Hepatocyte (in vitro differentiated cells): ENCODE measurements at regions not wholly inside any gene's neighbourhood (a gene's known extent, or its start where the extent isn't known, plus 50 kb on each side); places are given as distances from the start of the nearest gene placed in this dataset.

Source experiments
- DNase-seq: peaks from one replicate; pipeline ENCODE4 v3.0.0-alpha.2; 2016; ENCODE audit warnings: low spot score
- H2AFZ ChIP-seq: fragments of 200-600 bp; sonication (generic); 2 replicates; pipeline ENCODE4 v1.6.0; 2016; ENCODE audit warnings: antibody characterized with exemption, mild to moderate bottlenecking
- H3K27ac ChIP-seq: fragments of 200-600 bp; sonication (generic); 2 replicates; pipeline ENCODE4 v1.5.1; 2016; ENCODE audit warnings: mild to moderate bottlenecking
- H3K27me3 ChIP-seq: fragments of 200-600 bp; sonication (generic); 2 replicates; pipeline ENCODE4 v1.6.1; 2016
- H3K36me3 ChIP-seq: fragments of 200-600 bp; sonication (generic); replicated peaks from 2 replicates; pipeline ENCODE4 v1.5.1; 2016; ENCODE audit warnings: low read depth; ENCODE audit not compliant: insufficient read depth
- H3K4me1 ChIP-seq: fragments of 200-600 bp; sonication (generic); 2 replicates; pipeline ENCODE4 v1.5.1; 2016; ENCODE audit warnings: mild to moderate bottlenecking, moderate library complexity; ENCODE audit not compliant: insufficient read depth
- H3K4me2 ChIP-seq: fragments of 200-600 bp; sonication (generic); 2 replicates; pipeline ENCODE4 v1.6.0; 2016
- H3K4me3 ChIP-seq: fragments of 200-600 bp; sonication (generic); 2 replicates; pipeline ENCODE4 v1.5.1; 2016; ENCODE audit warnings: mild to moderate bottlenecking
- H3K79me2 ChIP-seq: fragments of 200-600 bp; sonication (generic); 2 replicates; pipeline ENCODE4 v1.6.0; 2017; ENCODE audit warnings: mild to moderate bottlenecking
- H3K9me2 ChIP-seq: fragments of 200-600 bp; sonication (generic); replicated peaks from 2 replicates; pipeline ENCODE4 v1.6.0; 2017; ENCODE audit warnings: mild to moderate bottlenecking; ENCODE audit not compliant: insufficient read depth
- H3K9me3 ChIP-seq: fragments of 200-600 bp; sonication (generic); 2 replicates; pipeline ENCODE4 v1.5.1; 2016; ENCODE audit warnings: low read depth, mild to moderate bottlenecking
- H4K20me1 ChIP-seq: fragments of 200-600 bp; sonication (generic); 2 replicates; pipeline ENCODE4 v1.6.0; 2016; ENCODE audit warnings: mild to moderate bottlenecking; ENCODE audit not compliant: insufficient read depth, poor library complexity, severe bottlenecking
- EZH2 ChIP-seq: fragments of 200-600 bp; sonication (generic); IDR thresholded peaks from 2 replicates; pipeline ENCODE4 v1.6.1; 2016; ENCODE audit warnings: antibody characterized with exemption, mild to moderate bottlenecking, borderline replicate concordance
- EZH2phosphoT487 ChIP-seq: fragments of 200-600 bp; sonication (generic); IDR thresholded peaks from one replicate; pipeline ENCODE4 v1.6.1; 2018; ENCODE audit warnings: antibody characterized with exemption, mild to moderate bottlenecking, low read depth, moderate library complexity; ENCODE audit not compliant: unreplicated experiment, severe bottlenecking
- WGBS: methylation state at CpG from one replicate; pipeline ENCODE4 v1.1.6; 2016; ENCODE audit warnings: low lambda C conversion rate; ENCODE audit errors: missing lambda C conversion rate; 5-methylcytosine and 5-hydroxymethylcytosine counted together
- TF ChIP-seq, protein P1 (sequence below): fragments of 200-600 bp; sonication (generic); IDR thresholded peaks from 2 replicates; pipeline ENCODE4 v1.5.1; 2016; ENCODE audit warnings: antibody characterized with exemption, mild to moderate bottlenecking; ENCODE audit not compliant: poor library complexity

DNA sequence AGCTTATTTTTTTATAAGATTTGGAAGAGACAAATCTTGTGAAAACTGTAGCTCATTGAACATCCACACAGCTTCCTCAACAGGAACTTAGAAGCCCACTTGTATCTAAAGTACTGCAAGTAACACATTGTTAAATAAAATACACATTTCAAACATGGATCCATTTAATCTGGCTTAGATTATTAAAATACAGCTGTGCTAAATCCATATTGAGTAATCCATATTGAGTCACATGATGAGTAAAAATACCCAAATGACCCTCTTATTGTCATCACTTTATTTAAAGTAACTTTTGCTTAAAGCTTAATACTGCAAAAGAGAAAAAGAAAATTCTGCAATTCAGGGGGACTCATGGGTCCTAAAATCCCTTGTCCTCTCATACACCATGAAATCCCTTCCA, 133.3 kb downstream of the OSR1 start:
- H3K4me2 ChIP-seq = no peak overlapping the region
- no peak for DNase-seq
- no peaks in the 10 kb centered on the region for H3K79me2 ChIP-seq
- no peak overlapping the region for H2AFZ ChIP-seq
- H3K9me3 ChIP-seq = no peaks in the 10 kb centered on the region
- H3K4me3 ChIP-seq = no peak overlapping the region
- no peak overlapping the region for H3K27ac ChIP-seq
- no peaks in the 10 kb centered on the region for H3K9me2 ChIP-seq
- H4K20me1 ChIP-seq = no peaks in the 10 kb centered on the region
- no peaks in the 10 kb centered on the region for H3K27me3 ChIP-seq
- no peaks in the 10 kb centered on the region for H3K36me3 ChIP-seq
- H3K4me1 ChIP-seq = peaks cover 7% of the 10 kb centered on the region
- TF ChIP-seq, protein P1, sequence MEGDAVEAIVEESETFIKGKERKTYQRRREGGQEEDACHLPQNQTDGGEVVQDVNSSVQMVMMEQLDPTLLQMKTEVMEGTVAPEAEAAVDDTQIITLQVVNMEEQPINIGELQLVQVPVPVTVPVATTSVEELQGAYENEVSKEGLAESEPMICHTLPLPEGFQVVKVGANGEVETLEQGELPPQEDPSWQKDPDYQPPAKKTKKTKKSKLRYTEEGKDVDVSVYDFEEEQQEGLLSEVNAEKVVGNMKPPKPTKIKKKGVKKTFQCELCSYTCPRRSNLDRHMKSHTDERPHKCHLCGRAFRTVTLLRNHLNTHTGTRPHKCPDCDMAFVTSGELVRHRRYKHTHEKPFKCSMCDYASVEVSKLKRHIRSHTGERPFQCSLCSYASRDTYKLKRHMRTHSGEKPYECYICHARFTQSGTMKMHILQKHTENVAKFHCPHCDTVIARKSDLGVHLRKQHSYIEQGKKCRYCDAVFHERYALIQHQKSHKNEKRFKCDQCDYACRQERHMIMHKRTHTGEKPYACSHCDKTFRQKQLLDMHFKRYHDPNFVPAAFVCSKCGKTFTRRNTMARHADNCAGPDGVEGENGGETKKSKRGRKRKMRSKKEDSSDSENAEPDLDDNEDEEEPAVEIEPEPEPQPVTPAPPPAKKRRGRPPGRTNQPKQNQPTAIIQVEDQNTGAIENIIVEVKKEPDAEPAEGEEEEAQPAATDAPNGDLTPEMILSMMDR = no peak
- TF ChIP-seq EZH2 (no peak), EZH2phosphoT487 (no peak)

DNA sequence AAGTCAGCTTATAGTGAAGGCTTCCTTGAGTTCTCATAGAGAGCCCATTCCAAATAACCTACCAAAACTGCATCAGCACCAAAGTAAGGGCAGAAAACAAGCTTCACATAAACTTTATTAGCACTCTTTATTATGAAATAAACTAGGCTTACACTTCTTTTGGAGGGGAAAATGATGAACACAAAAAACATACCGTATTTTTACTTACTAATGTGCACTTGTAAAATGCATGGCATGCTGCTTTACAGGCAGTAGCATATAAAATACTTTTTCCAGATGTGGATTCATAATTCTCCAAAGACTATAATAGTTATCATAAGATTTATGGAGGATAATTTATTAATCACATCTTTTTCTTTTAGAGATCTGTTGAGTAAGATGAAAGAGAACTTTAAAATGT, 133.9 kb downstream of the OSR1 start:
- H3K36me3 ChIP-seq = no peaks in the 10 kb centered on the region
- no peak for DNase-seq
- H3K4me2 ChIP-seq = no peak overlapping the region
- no peaks in the 10 kb centered on the region for H3K79me2 ChIP-seq
- H3K4me1 ChIP-seq = peaks cover 7% of the 10 kb centered on the region
- H4K20me1 ChIP-seq = no peaks in the 10 kb centered on the region
- no peak for TF ChIP-seq EZH2phosphoT487
- no peak for TF ChIP-seq EZH2
- TF ChIP-seq, protein P1 = no peak
- H3K4me3 ChIP-seq = no peak overlapping the region
- no peak overlapping the region for H3K27ac ChIP-seq
- H2AFZ ChIP-seq = no peak overlapping the region
- no peaks in the 10 kb centered on the region for H3K27me3 ChIP-seq
- H3K9me2 ChIP-seq = no peaks in the 10 kb centered on the region
- H3K9me3 ChIP-seq = no peaks in the 10 kb centered on the region
- WGBS = 66% methylated on average over 1 of the region's 1 CpG

GRCh38 chr2:19224011-19224410, 134.4 kb downstream of the OSR1 start:
- Histone ChIP-seq H3K9me3 (no peaks in the 10 kb centered on the region), H4K20me1 (no peaks in the 10 kb centered on the region), H3K36me3 (no peaks in the 10 kb centered on the region), H3K4me2 (peak overlapping the region; percentile 17), H3K4me1 (peaks cover 7% of the 10 kb centered on the region), H3K9me2 (no peaks in the 10 kb centered on the region), H3K4me3 (no peak overlapping the region), H3K79me2 (no peaks in the 10 kb centered on the region), H3K27ac (no peak overlapping the region), H2AFZ (no peak overlapping the region), H3K27me3 (no peaks in the 10 kb centered on the region)
- TF ChIP-seq EZH2 = no peak
- no peak for TF ChIP-seq EZH2phosphoT487
- no peak for DNase-seq
- 66% methylated on average over 5 of the region's 5 CpGs for WGBS

DNA sequence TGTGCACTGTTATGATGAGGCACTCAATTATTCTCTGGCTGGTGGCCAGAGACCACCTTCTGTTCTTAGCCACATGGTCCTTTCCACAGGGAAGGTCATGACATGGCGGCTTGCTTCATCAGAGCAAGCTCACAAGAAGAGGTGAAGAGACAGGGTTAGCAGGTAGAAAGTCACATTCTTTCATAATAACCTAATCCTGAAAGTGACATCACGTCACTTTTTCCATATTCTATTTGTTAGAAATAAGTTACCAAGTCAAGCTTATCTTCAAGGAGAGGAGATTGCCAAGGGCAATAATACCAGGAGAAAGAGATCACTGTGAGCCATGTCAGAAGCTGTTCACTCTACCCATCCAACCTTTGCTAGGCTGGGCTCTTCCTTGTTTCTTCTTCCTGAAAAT, 139.4 kb downstream of the OSR1 start:
- no peaks in the 10 kb centered on the region for H4K20me1 ChIP-seq
- TF ChIP-seq, protein P1 = no peak
- TF ChIP-seq EZH2 (no peak), EZH2phosphoT487 (no peak)
- no peaks in the 10 kb centered on the region for H3K9me2 ChIP-seq
- H3K4me2 ChIP-seq = no peak overlapping the region
- H3K9me3 ChIP-seq = no peaks in the 10 kb centered on the region
- 83% methylated on average over 2 of the region's 2 CpGs for WGBS
- no peak overlapping the region for H3K4me3 ChIP-seq
- H3K27me3 ChIP-seq = no peaks in the 10 kb centered on the region
- peak; percentile 15 for DNase-seq
- no peaks in the 10 kb centered on the region for H3K36me3 ChIP-seq
- no peak overlapping the region for H2AFZ ChIP-seq
- H3K4me1 ChIP-seq = no peaks in the 10 kb centered on the region
- H3K79me2 ChIP-seq = no peaks in the 10 kb centered on the region
- peak overlapping the region; percentile 41 for H3K27ac ChIP-seq
